CD4-positive, alpha-beta T cell treated with Interleukin-10 for 1 hour (primary cell): ENCODE measurements at regions not wholly inside any gene's neighbourhood (a gene's known extent, or its start where the extent isn't known, plus 50 kb on each side); places are given as distances from the start of the nearest gene placed in this dataset.
"Not testable (repeated sequence)": the region's sequence is repeated elsewhere in the genome, so short reads cannot be mapped to it uniquely, and the experiment has no call there.

Experiments
- DNase-seq: peaks from one replicate; pipeline ENCODE4 v3.0.0-alpha.2; 2020

DNA sequence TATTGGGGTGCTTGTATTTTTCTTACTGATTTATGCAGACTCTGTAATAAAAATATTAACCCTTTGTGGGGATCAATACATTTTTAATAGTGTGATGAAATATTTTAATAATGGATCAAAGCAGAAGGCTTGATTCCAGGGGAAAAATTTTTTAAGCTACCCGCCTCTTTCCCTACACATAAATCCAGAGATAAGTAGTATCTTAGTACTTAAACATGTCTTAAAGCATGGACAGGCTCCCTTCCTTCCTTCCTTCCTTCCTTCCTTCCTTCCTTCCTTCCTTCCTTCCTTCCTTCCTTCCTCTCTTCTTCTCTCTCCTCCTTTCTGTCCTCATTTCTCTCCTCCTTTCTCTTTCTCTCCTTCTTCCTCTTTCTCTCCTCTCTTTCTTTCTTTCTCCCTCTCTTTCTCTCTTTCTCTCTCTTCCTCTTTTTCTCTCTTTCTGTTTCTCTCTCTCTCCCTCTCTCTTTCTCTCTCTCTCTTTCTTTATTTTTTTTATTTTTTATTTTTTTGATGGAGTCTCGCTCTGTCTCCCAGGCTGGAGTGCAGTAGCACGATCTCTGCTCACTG, 78.0 kb upstream of the SPRY4 start:
- no peak for DNase-seq

DNA sequence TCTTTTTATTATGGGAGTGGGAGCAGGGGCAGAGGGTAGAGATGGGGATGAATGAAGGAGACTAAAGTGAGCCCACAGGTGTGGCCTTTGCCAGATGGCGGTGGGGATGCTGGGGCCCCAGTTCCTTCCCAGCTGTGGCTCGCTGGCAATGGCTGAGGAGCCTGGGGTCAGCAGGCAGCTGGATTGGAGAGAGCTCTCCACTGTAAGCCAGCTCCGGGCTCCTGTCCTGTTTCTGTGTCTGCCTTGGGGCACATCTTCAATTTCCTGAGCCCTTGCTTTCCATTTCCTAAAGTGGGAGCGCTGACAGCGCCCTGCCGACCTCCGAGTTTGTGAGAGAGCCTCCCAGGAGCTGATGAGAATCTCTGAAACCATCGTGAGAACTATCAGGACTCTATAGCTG, 75.6 kb upstream of the SPRY4 start:
- DNase-seq, result no peak

DNA sequence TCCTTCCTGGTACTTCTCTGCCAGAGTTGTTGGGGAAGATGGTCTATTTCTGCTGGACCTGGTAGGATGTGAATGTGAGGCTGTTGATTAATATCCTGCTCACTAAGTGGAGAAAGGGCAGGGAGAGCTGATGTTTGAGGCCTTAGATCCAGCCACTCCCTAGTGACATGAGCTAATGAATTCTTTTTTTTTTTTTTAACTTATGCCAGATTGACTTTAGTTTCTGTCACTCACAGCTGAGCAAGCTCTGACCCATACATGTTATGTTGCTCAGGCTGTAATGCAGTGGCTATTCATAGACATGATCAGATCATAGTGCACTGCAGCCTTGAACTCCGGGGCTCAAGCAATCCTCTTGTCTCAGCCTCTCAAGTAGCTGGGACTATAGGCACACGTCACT, 75.1 kb upstream of the SPRY4 start:
- DNase-seq, result no peak

DNA sequence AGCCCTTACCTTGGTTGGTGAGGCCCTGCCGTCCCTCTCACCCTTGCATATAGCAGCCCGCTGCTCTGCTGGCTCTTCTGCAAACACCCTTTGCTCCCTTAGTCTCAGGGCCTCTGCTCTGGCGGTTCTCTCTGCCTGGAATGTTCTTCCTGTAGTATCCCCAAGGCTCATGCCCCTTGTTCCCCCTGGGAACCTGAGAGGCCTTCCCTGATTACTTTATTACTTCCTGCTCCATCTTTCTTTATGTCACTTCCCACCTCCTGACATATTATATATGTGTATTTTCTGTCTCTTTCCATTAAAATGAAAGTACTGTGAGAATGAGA, 73.9 kb upstream of the SPRY4 start:
- no peak for DNase-seq

DNA sequence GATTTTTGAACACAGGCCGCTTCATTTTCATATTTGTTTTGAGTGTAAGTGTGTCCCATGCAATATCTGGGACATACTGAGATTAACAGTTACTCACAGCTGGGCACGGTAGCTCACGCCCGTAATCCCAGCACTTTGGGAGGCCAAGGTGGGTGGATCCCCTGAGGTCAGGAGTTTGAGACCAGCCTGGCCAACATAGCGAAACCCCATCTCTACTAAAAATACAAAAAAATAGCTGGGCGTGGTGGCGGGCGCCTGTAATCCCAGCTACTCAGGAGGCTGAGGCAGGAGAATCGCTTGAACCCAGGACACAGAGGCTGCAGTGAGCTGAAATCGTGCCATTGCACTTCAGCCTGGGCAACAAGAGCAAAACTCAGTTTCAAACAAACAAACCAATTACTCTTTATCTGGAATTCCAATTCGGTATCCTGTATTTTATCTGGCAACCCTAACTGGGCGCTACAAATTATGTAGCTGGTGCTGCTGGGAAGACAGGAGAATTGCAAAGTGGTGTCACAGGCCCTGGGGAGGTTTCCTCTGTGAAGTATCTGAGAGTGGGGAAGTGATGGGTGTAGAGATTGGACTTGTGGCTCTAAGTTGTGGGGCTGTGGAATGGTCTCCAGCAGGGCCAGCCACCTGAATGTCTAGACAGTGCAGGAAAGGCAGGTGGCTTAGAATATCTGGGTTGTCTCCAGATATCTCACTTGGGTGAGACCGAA, 73.3 kb upstream of the SPRY4 start:
- DNase-seq, result not testable (repeated sequence)

DNA sequence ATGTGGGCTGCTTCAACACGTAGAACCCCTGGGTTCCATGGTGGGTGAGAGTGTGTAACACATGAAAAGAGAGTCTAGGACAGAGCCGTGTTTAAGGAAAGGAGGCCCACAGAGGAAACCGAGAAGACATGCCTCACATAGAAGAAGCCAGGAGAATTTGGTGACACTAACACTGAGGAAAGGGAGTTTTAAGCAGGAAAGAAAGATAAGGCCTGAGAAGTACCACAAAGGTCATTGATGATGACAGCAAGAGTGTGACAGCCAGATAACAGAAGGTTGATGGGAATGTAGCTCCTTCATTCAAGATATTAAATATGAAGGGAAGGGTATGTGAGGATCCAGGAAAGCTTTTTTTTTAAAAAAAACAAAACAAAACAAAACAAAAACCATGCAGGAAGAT, 72.4 kb upstream of the SPRY4 start:
- DNase-seq, result no peak

- no peak for DNase-seq
Observed at GRCh38 chr5:142396436-142397038, 71.7 kb upstream of the SPRY4 start.

- DNase-seq, result no peak
Observed at GRCh38 chr5:142395334-142395733, 70.5 kb upstream of the SPRY4 start.

- no peak for DNase-seq
Observed at GRCh38 chr5:142391058-142391845, 66.4 kb upstream of the SPRY4 start.

- DNase-seq, result no peak
Observed at GRCh38 chr5:142390334-142390733, 65.5 kb upstream of the SPRY4 start.

- DNase-seq, result no peak
Observed at GRCh38 chr5:142388696-142389095, 63.9 kb upstream of the SPRY4 start.

DNA sequence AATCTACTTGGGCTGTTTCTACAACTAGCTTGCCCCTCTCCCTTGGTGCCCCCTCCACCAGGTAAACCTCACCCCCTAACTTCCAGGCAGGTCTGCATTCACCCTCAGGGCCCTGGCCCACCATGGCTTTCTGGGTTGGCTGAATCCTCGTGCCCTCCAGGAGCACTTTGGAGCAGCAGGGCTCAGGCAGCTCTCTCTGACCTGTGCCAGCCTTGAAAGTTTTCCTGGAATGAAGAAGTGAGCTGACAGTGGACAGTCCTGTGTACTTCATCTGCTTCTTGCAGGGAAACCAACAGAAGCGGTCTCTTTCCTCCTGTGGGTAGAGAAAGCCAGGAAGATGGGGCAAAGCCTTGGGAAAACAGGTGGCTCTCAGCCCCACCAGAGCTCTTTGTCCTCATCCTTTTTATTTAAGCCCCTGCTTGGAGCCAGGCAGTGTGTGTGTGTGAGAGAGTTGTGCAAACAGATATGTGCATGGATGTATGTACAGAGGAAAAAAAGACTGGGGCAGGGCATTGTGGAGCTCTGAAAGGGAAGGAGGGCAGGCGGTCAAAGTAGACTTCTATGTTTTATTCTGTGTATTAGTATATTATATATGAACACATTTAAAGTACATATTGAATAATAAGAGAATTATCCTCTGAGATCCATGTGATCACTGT, 62.3 kb upstream of the SPRY4 start:
- DNase-seq, result no peak

DNA sequence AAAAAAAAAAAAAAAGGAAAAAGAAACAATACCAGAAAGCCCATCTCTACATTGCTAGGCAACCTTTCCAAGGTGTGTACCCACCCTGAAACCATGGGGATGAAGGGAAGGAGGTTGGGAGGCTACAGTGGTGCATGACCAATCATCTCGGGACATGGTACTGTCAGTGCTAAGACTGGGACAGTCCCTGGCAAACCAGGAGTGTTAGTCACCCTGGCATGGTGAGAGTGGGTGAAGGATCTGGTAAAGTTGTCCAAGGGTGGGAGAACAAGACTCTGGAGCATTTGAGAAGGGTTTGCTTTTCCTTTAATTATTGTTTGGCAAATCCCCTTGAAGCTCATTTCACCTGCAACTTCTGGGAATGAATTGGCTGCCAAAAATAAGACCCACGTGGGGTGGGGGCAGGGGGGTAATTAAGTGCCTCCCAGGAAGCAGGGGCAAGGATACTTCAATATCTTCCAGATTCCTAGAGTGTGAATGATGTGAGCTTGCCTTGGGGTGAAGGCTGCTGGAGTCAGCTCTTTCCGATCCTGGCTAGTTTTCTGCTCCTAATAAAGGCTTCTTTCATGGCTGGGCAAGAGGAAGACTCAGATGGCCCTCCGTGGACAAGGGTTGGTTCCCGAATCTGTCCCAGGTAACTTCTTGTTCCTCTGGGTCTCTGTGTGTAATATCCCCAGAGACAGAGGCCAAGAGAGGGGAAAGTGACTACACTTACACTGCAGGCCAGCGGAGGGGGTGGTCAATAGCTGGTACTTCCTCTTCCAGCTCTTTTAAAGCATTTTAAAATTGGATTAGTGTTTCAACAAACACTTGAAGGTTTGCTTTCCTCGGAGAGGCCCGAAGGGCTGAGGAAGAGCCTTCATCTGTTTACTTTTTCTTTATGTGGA, 61.6 kb upstream of the SPRY4 start:
- DNase-seq, result no peak

DNA sequence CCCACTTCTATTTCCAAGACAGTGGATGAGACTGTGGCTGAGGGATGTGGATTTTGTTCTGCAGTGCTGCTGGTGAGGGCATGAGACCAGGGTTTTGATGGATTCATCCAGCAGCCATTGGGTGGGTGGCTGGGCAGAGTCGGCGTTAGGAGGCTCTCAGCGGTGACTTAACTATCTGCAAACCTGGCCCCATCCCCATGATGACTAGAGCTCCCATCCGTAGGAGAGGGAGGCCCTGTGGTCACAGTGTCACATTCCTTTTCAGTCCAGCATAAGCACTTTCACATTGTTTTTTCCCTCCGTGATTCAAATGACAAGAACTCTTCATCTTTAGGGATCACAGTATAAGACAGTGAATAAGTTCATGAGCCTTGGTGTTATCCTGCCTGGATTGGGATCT, 60.4 kb upstream of the SPRY4 start:
- no peak for DNase-seq

DNA sequence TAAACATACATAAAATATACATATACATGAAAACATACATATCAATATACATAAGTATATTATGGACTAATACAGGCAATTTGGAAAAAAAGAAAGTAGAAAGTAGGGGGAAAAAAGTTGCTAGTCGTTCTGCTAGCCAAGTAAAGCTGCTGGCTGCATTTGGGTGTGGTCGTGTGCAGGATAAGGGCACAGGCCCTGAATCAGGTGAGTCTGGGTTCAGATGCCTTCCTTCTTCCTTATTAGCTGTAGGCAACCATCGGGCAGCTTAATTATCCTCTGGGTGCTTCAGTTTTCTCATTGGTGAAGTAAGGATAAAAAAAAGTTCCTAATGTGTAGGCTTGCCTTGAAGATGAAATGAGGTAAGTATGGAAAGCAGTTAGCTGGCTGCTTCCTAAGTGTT, 59.2 kb upstream of the SPRY4 start:
- DNase-seq, result no peak

- no peak for DNase-seq
Observed at GRCh38 chr5:142382186-142382585, 57.4 kb upstream of the SPRY4 start.

GRCh38 chr5:142378737-142379634, 54.2 kb upstream of the SPRY4 start:
- DNase-seq, result no peak

DNA sequence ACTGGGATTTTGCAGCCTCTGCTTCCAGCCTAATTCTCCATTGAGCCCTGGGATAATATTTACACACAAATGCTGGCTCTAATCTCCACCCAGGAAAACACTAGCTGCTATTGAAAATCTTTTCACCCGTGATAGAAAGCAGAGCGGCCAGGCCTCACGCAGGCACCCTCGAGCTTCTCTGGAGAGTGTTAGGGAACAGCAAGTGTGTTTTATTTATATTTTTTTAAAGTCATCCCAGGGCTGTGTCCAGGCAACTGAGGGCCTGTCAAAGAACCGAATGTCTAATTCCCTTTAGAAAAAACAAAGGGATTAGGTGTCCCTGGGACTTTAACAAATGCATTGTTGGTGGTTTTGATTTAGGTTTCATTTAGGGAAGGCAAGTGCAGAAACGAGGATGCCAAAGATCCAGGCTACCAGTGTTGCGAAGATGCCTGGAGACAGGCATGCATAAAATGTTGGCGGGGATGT, 51.2 kb upstream of the SPRY4 start:
- DNase-seq, result no peak
